Glutamatergic neuron (in vitro differentiated cells): ENCODE measurements at regions not wholly inside any gene's neighbourhood (a gene's known extent, or its start where the extent isn't known, plus 50 kb on each side); places are given as distances from the start of the nearest gene placed in this dataset.

ENCODE experiments used
- DNase-seq: peaks from one replicate; pipeline ENCODE4 v3.0.0; 2022
- H3K27ac Mint-ChIP-seq: one replicate; pipeline ENCODE4 v1.8.0; 2020; ENCODE audit warnings: mild to moderate bottlenecking, mixed read lengths, inconsistent platforms; ENCODE audit not compliant: unreplicated experiment
- H3K27me3 Mint-ChIP-seq: one replicate; pipeline ENCODE4 v1.8.0; 2020; ENCODE audit warnings: mild to moderate bottlenecking, moderate library complexity, mixed read lengths, inconsistent platforms; ENCODE audit not compliant: unreplicated experiment
- H3K36me3 Mint-ChIP-seq: one replicate; pipeline ENCODE4 v1.8.0; 2020; ENCODE audit warnings: mild to moderate bottlenecking, mixed read lengths, inconsistent platforms; ENCODE audit not compliant: unreplicated experiment
- H3K4me1 Mint-ChIP-seq: one replicate; pipeline ENCODE4 v1.8.0; 2020; ENCODE audit warnings: mild to moderate bottlenecking, low read depth, mixed read lengths, inconsistent platforms; ENCODE audit not compliant: unreplicated experiment
- H3K4me3 Mint-ChIP-seq: one replicate; pipeline ENCODE4 v1.8.0; 2020; ENCODE audit warnings: mild to moderate bottlenecking, mixed read lengths, inconsistent platforms; ENCODE audit not compliant: unreplicated experiment
- H3K9me3 Mint-ChIP-seq: one replicate; pipeline ENCODE4 v1.8.0; 2020; ENCODE audit warnings: mild to moderate bottlenecking, moderate library complexity, mixed read lengths, inconsistent platforms; ENCODE audit not compliant: unreplicated experiment
- TF ChIP-seq, protein P1 (sequence below): fragments of 200-600 bp; sonication (generic); IDR thresholded peaks from one replicate; pipeline ENCODE4 v1.5.0; 2021; ENCODE audit not compliant: partially characterized antibody, unreplicated experiment

DNA sequence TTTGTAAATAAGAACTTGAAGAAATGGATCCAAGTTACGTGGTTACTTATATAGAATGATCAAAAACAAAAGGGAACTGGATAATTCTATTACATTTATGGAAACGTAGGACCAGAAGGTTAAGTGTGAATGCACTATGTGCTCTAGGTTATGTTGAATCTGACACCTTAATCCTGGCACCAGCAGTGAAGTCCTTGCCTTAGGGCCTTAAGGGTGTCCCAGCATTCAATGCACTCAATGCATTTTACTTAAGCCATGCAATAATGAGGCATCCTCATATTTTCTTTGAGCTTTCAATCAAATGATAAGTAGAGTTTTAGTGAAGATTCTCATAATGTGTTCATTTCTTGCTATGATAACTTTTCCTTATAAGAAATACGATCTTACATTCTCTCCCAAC, 178.3 kb upstream of the AGR3 start:
- Mint-ChIP-seq H3K27me3 (peaks cover 2% of the 10 kb centered on the region), H3K4me3 (no peak overlapping the region), H3K27ac (no peak overlapping the region), H3K36me3 (no peaks in the 10 kb centered on the region), H3K4me1 (no peaks in the 10 kb centered on the region), H3K9me3 (no peaks in the 10 kb centered on the region)
- TF ChIP-seq, protein P1, sequence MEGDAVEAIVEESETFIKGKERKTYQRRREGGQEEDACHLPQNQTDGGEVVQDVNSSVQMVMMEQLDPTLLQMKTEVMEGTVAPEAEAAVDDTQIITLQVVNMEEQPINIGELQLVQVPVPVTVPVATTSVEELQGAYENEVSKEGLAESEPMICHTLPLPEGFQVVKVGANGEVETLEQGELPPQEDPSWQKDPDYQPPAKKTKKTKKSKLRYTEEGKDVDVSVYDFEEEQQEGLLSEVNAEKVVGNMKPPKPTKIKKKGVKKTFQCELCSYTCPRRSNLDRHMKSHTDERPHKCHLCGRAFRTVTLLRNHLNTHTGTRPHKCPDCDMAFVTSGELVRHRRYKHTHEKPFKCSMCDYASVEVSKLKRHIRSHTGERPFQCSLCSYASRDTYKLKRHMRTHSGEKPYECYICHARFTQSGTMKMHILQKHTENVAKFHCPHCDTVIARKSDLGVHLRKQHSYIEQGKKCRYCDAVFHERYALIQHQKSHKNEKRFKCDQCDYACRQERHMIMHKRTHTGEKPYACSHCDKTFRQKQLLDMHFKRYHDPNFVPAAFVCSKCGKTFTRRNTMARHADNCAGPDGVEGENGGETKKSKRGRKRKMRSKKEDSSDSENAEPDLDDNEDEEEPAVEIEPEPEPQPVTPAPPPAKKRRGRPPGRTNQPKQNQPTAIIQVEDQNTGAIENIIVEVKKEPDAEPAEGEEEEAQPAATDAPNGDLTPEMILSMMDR: no peak
- no peak for DNase-seq

DNA sequence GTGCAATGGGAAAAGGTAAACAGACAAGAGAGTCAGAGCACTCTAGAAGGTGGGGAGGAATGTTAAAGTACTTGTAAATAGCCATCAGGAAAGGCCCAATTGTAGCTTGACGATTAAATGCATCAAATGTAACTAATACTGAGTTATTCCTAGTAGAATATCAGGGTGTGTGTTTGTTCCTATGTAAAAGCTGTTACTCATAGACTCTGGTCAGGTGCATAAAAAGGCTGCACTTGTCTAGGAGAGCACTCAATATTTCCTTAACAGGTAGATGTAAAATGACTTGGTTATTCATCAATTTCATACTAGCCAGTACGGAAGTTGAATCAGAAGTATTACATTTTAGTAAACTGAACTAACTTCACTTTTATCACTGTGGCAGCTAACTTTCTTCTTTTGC, 179.7 kb upstream of the AGR3 start:
- no peaks in the 10 kb centered on the region for H3K27me3 Mint-ChIP-seq
- no peak overlapping the region for H3K27ac Mint-ChIP-seq
- TF ChIP-seq, protein P1: no peak
- H3K36me3 Mint-ChIP-seq: no peaks in the 10 kb centered on the region
- no peaks in the 10 kb centered on the region for H3K9me3 Mint-ChIP-seq
- no peak for DNase-seq
- H3K4me1 Mint-ChIP-seq: no peaks in the 10 kb centered on the region
- H3K4me3 Mint-ChIP-seq: no peak overlapping the region

DNA sequence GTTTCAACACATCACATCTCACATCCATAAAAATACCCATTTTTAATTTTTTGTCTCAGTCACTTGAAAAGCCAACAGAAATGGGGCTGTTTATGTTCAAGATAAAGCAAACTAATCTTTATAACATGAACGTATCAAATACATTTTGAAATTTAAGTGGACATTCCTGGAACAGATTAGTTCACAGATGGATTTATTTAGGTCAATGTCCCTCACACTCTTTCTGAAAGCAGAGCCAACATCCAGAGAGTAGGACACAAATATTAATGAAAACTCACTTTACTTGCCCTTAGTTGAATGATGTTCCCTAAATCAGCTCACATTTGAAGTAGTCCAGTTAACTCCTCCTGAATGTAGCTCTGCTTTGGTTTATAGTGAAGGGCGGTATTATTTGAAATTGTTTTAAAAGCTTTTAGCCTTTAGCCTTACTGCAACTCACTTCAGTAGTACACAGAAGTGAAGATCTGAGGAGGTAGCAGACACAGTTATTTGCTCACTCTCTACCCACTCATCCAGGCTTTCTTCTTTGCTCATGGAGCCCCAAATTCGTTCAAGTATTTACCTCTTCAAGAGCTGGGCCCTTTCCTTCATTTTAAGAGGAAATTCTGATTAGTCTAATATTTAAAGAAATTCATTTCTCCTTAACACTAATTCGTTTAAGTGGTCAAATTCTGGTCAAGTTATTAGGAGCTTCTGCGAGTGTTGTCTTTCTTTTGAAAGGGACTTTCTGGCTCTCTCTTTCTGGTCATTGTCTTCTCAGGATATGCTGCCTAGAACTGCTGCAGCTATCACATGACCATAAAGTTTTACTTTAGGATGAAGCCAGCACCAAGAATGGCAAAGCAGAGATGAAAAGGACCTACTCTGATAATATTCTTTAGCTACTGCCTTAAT, 180.6 kb upstream of the AGR3 start:
- Mint-ChIP-seq H3K27me3 (no peaks in the 10 kb centered on the region), H3K36me3 (no peaks in the 10 kb centered on the region), H3K4me3 (no peak overlapping the region), H3K9me3 (no peaks in the 10 kb centered on the region), H3K27ac (no peak overlapping the region), H3K4me1 (no peaks in the 10 kb centered on the region)
- TF ChIP-seq, protein P1: no peak
- no peak for DNase-seq

DNA sequence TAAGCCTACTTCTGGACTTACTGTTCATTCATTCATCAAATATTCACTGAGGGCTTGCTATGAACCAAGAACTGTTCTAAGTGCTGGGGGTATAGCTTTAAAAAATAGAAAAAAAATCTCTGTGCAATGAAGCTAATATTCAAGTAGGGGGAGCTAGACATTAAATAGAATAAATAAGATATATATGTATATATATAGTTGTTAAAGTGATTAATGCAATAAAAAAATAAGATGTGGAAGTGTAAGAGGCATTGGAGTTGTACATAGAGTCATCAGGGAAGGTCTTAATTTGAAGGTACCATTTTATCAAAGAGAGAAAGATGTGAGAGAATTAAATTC, 181.2 kb upstream of the AGR3 start:
- Mint-ChIP-seq H3K36me3 (no peaks in the 10 kb centered on the region), H3K4me1 (no peaks in the 10 kb centered on the region), H3K4me3 (no peak overlapping the region), H3K27ac (no peak overlapping the region), H3K9me3 (no peaks in the 10 kb centered on the region), H3K27me3 (no peaks in the 10 kb centered on the region)
- TF ChIP-seq, protein P1: peak; percentile 12
- no peak for DNase-seq

DNA sequence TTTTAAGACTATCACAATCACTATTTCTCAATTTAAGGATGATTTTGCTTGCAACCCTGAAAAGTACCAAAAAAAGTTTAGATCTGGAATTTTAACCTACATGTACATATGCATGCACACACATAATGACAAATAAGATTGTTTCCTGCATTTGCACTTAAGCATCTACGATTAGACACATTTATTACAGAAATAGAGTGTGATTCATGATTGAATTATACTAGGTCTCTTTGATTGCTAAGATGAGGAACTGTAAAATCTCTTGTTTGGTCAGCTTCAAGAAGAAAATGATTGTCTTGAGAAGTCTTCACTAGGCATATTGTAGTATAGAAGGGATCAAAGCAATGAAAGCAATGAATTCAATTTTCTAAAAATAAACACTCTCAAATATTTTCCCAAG, 185.9 kb upstream of the AGR3 start:
- no peaks in the 10 kb centered on the region for H3K36me3 Mint-ChIP-seq
- no peak overlapping the region for H3K4me3 Mint-ChIP-seq
- no peaks in the 10 kb centered on the region for H3K4me1 Mint-ChIP-seq
- TF ChIP-seq, protein P1: no peak
- no peak for DNase-seq
- no peaks in the 10 kb centered on the region for H3K9me3 Mint-ChIP-seq
- no peaks in the 10 kb centered on the region for H3K27me3 Mint-ChIP-seq
- no peak overlapping the region for H3K27ac Mint-ChIP-seq
